Heart right ventricle (tissue), 16 donors: ENCODE measurements at regions not wholly inside any gene's neighbourhood (a gene's known extent, or its start where the extent isn't known, plus 50 kb on each side); places are given as distances from the start of the nearest gene placed in this dataset.

Experiments
- ATAC-seq, 8 donors: fragments of 200-7000 bp; cut with Tn5 transposase; one replicate each; pipeline ENCODE4 v1.9.1; 2020; ENCODE audit warnings: mild to moderate bottlenecking in 8 of 8, moderate library complexity in 8 of 8, moderate number of reproducible peaks in 1 of 8
- DNase-seq, 2 donors: peaks; one replicate each; pipeline ENCODE4 v3.0.0-alpha.2; 2020
- H3K27ac ChIP-seq, 10 donors: fragments of 200-600 bp; sonication (generic) in 2 of 10; one replicate each; pipeline versions ENCODE4 v1.5.0 to v1.8.0; 2020 to 2022; ENCODE audit warnings: mild to moderate bottlenecking in 3 of 10
- H3K27me3 ChIP-seq, 7 donors: fragments of 200-600 bp; one replicate each; pipeline ENCODE4 v1.8.0; 2021 to 2022; ENCODE audit warnings: mild to moderate bottlenecking in 2 of 7
- H3K36me3 ChIP-seq, 9 donors: fragments of 200-600 bp; sonication (generic) in 1 of 9; one replicate each; pipeline versions ENCODE4 v1.5.0 to v1.8.0; 2020 to 2022; ENCODE audit warnings: mild to moderate bottlenecking in 2 of 9
- H3K4me1 ChIP-seq, 9 donors: fragments of 200-600 bp; sonication (generic) in 1 of 9; one replicate each; pipeline versions ENCODE4 v1.5.0 to v1.8.0; 2020 to 2022; ENCODE audit warnings: mild to moderate bottlenecking in 4 of 9
- H3K4me3 ChIP-seq, 10 donors: fragments of 200-600 bp; sonication (generic) in 2 of 10; one replicate each; pipeline versions ENCODE4 v1.5.0 to v1.8.0; 2020 to 2022; ENCODE audit warnings: mild to moderate bottlenecking in 7 of 10, moderate library complexity in 2 of 10
- H3K9me3 ChIP-seq, 11 donors: fragments of 200-600 bp in 10 of 11; sonication (generic) in 2 of 11; one replicate each; pipeline versions ENCODE4 v1.5.0 to v1.8.0; 2013 to 2022; ENCODE audit warnings: mild to moderate bottlenecking in 2 of 11, control low read depth in 1 of 11, moderate library complexity in 1 of 11
- CTCF ChIP-seq, 9 donors: fragments of 200-600 bp; sonication (generic) in 2 of 9; IDR thresholded peaks; one replicate each; pipeline versions ENCODE4 v1.5.0 to v1.8.0; 2021 to 2022; ENCODE audit warnings: antibody characterized with exemption in 9 of 9, mild to moderate bottlenecking in 5 of 9, moderate library complexity in 1 of 9
- WGBS, 2 donors: extraction: QIAGEN DNeasy Blood & Tissue Kit; methylation state at CpG; one replicate each; pipeline ENCODE4 v1.1.7; 2013; ENCODE audit warnings: inconsistent platforms in 1 of 2; 5-methylcytosine and 5-hydroxymethylcytosine counted together
- intact Hi-C, 10 donors: fragments of 100-400 bp; cut with DNase I; formaldehyde crosslinking; loops; one replicate each; pipeline versions ENCODE4 v1.11.1 to v1.14.2; 2022
- donor health status: Arrhythmogenic right ventricular cardiomyopathy.
- donor health status: ischemic (EF 13 %, LVEDD 7.1; RV severe dilation, severe dysfunction).
- donor health status: healthy with polysubstance abuse.
- donor health status: DM: no; HTN: yes; CAD: no.
- donor health status: DM: no; HTN: no; CAD: no.
- donor health status: ischemic (EF 25% LVEDD 6.9; RV normal size, moderate dysfunction).
- donor health status: ischemic (EF 25% LVEDD 5.7; RV mildly dilated, moderate dysfunction).
- donor health status: healthy.
- donor health status: DM: yes; HTN: yes; CAD: no.
- donor health status: Ischemic cardiomyopathy.
- donor health status: ischemic (EF 35%, LVEDD 5.7; RV mildly dilated, moderate dysfunction).
- donor health status: nonischemic (EF 11% LVEDD 7.7; RV severe dilation, severe dysfunction).
- donor health status: DM: yes; HTN: yes; CAD: no.
- donor health status: PGD.
- donor health status: ischemic (EF 29% LVEDD 5.4; RV normal size, mild dysfunction).
- donor health status: nonischemic (EF 23%, LVEDD 6.1; RV moderate dilation, normal function).

DNA sequence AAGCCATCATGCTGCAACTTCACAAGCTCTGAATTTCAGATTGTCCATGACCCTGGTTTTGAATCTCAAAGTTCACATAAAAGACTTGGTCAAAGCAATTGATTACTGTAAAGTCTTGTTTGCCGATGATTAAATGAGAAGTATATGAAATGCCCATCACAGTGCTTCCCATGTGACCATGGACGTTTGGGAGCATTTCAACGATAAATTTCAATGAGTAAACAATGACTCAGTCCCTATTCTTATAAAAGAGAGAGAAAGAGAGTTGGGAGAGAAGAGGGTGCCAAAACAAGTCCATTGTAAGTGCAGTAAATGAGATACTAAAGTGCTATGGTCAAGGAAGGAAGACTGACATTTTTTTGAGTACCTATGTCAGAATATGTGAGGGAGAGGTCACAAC lies 276.9 kb downstream of the SOX9 start:
- Histone ChIP-seq H3K4me3 (no peak overlapping the region), H3K9me3 (peaks cover 0 to 2% (median 0%) of the 10 kb centered on the region in 11 donors), H3K27ac (no peak overlapping the region), H3K4me1 (peaks cover 0 to 6% (median 0%) of the 10 kb centered on the region in 9 donors), H3K27me3 (peaks cover 0 to 10% (median 0%) of the 10 kb centered on the region in 7 donors), H3K36me3 (no peaks in the 10 kb centered on the region)
- intact Hi-C loops, result no loop called here
- TF ChIP-seq CTCF (IDR thresholded peaks at IDR 0.05), result no peak
- DNase-seq (no peak), ATAC-seq (no peak)
- 65 to 82% methylated on average over 3 of the region's 3 CpGs for WGBS, 2 donors

DNA sequence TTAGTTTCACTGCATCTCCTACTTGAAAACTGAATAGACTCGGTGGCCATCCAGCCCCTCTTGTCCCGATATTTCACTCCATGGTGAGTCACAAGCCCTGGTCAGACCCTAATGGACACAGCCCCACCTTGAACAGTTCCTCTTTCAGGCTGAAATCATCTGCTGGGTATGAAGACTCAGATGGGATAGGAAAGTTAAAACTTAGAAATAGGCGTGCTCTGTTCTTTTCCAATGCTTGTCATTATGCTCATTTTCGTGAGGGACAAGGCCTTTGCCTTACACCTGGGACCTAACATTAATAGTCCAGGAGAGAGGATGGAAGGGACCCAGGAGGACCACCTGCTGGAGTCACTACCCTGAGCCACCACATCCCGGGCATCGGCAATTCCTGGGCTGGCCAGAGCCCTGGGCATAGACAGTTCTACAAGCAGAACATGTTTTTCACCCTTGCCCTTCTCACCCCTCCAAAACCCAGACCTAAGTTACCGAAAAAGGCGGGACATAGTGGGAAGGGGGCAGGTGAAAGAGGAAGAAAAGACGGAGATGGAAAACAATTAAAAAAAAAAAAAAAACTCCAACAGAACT lies 278.3 kb downstream of the SOX9 start:
- H3K27ac ChIP-seq, result no peak overlapping the region
- H3K4me1 ChIP-seq, result no peaks in the 10 kb centered on the region
- TF ChIP-seq CTCF (IDR thresholded peaks at IDR 0.05), result no peak
- intact Hi-C loops, result no loop called here
- no peak overlapping the region for H3K4me3 ChIP-seq
- DNase-seq (no peak), ATAC-seq (no peak)
- 91 to 94% methylated on average over 9 of the region's 9 CpGs for WGBS, 2 donors
- H3K36me3 ChIP-seq, result no peaks in the 10 kb centered on the region
- peaks cover 0 to 2% (median 0%) of the 10 kb centered on the region in 11 donors for H3K9me3 ChIP-seq
- peaks cover 0 to 10% (median 0%) of the 10 kb centered on the region in 7 donors for H3K27me3 ChIP-seq

DNA sequence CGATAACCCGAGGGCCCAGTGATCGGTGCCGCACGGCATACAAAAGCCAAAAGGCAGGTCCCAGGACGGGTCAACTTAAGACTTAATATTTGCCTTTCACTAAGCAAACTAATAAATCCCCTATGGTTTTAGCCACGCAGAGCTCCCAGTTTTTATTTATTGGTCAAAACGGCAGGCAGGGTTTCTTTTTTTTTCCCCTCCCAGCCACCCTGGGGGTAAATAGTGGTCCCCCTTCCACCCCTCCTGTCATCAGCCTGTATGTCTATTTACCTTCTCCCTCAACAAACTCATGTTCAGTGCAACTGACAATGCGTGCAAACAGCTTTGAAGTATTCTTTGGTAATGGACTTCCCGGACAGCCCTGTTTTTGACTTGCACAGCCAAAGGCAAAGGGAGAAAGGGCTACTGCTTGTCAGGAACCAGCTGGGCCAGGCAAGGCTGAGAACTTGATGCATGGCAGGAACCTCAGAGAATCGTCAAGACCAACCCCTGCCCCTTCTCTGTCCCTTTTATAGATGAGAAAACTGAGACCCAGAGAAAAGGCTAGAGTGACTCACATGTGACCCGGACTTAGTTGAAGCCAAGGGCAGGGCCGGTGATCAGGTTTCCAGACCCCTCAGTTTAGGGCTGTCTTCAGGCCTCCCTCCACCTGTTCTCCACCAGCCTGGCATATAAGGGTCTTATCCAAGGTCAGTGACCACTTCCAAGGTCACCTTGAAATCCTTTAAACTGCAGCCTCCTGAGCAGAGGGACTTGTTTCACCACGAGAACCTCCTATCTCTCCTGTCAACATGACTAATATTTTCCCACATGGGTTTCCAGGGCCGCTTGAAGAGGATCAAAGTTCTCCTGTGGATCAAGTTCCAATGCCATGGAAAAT lies 279.0 kb downstream of the SOX9 start:
- WGBS, 2 donors, result 87 to 89% methylated on average over 15 of the region's 15 CpGs
- Histone ChIP-seq H3K4me3 (no peak overlapping the region), H3K27me3 (peaks cover 0 to 10% (median 0%) of the 10 kb centered on the region in 7 donors), H3K9me3 (peaks cover 0 to 2% (median 0%) of the 10 kb centered on the region in 11 donors), H3K36me3 (no peaks in the 10 kb centered on the region), H3K27ac (no peak overlapping the region), H3K4me1 (no peaks in the 10 kb centered on the region)
- intact Hi-C loops, result no loop called here
- TF ChIP-seq CTCF (IDR thresholded peaks at IDR 0.05), result no peak
- DNase-seq (no peak), ATAC-seq (no peak)

DNA sequence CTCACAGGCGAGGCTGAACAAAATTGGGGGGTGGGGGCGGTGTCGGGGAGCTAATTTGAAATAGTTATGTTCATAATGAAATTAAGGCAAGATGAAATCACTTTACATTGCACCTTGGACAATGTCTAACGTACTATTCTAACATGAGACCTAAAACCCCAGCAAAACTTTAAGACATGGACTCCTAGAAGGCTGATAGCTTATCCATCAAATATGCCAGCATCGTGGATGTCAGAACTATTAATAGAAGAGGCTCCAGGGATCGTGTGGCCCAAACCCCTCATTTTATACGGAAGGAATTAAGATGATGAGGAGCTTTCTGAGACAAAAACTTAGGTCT lies 279.6 kb downstream of the SOX9 start:
- Histone ChIP-seq H3K27me3 (peaks cover 0 to 10% (median 0%) of the 10 kb centered on the region in 7 donors), H3K9me3 (peaks cover 0 to 2% (median 0%) of the 10 kb centered on the region in 11 donors), H3K4me3 (no peak overlapping the region), H3K27ac (no peak overlapping the region), H3K4me1 (no peaks in the 10 kb centered on the region), H3K36me3 (no peaks in the 10 kb centered on the region)
- no peak for ATAC-seq
- 63 to 65% methylated on average over 7 of the region's 7 CpGs for WGBS, 2 donors
- intact Hi-C loops, result no loop called here
- DNase-seq, result no peak
- no peak for TF ChIP-seq CTCF (IDR thresholded peaks at IDR 0.05)
